Activated CD4-positive, alpha-beta T cell treated with anti-CD3 and anti-CD28 coated beads, Interleukin-2, amount 50 U/mL, for 24 hours (primary cell): ENCODE measurements at regions not wholly inside any gene's neighbourhood (a gene's known extent, or its start where the extent isn't known, plus 50 kb on each side); places are given as distances from the start of the nearest gene placed in this dataset.

Experiments used
- DNase-seq, 2 donors: peaks; one replicate each; pipeline ENCODE4 v3.0.0-alpha.2; 2020; ENCODE audit warnings: low read depth in 1 of 2, low spot score in 1 of 2

GRCh38 chrX:151476604-151477303 lies 79.7 kb downstream of the VMA21 start:
- DNase-seq: no peak

- no peak for DNase-seq
Measured at GRCh38 chrX:151478058-151478457, 81.1 kb downstream of the VMA21 start.

GRCh38 chrX:151488677-151489076 lies 74.8 kb upstream of the PASD1 start:
- DNase-seq: peak in 1 of 2 donors; percentile 1

GRCh38 chrX:151505796-151506195 lies 57.7 kb upstream of the PASD1 start:
- no peak for DNase-seq

GRCh38 chrX:151510203-151510602 lies 53.3 kb upstream of the PASD1 start:
- no peak for DNase-seq

GRCh38 chrX:151513472-151513871 lies 50.0 kb upstream of the PASD1 start:
- no peak for DNase-seq
